ENCODE measurements at regions not wholly inside any gene's neighbourhood (a gene's known extent, or its start where the extent isn't known, plus 50 kb on each side); places are given as distances from the start of the nearest gene placed in this dataset.

DNA sequence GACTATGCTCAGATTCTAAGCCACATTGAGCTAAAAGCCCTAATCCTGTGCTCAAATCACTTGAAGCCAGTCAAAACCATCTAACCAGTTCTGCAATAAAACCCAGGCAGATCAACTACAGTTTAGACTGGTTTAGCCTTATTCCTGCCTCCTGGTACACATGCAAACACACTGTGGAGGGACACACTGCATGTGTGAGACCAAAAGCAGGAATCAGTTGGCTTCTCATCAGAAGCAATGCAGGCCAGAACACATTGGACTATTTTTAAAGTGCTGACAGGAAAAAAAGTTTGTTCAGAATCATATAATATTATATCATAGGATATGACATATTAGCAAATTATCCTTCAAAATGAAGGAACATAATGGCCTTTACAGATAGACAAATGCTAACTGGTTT lies 52.5 kb upstream of the NT5C1B start:
- TF ChIP-seq, protein P1, sequence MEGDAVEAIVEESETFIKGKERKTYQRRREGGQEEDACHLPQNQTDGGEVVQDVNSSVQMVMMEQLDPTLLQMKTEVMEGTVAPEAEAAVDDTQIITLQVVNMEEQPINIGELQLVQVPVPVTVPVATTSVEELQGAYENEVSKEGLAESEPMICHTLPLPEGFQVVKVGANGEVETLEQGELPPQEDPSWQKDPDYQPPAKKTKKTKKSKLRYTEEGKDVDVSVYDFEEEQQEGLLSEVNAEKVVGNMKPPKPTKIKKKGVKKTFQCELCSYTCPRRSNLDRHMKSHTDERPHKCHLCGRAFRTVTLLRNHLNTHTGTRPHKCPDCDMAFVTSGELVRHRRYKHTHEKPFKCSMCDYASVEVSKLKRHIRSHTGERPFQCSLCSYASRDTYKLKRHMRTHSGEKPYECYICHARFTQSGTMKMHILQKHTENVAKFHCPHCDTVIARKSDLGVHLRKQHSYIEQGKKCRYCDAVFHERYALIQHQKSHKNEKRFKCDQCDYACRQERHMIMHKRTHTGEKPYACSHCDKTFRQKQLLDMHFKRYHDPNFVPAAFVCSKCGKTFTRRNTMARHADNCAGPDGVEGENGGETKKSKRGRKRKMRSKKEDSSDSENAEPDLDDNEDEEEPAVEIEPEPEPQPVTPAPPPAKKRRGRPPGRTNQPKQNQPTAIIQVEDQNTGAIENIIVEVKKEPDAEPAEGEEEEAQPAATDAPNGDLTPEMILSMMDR (IDR thresholded peaks at IDR 0.05; ENCODE audit: low read depth, low read length, missing input control), result no peak
- TF ChIP-seq, protein P2, sequence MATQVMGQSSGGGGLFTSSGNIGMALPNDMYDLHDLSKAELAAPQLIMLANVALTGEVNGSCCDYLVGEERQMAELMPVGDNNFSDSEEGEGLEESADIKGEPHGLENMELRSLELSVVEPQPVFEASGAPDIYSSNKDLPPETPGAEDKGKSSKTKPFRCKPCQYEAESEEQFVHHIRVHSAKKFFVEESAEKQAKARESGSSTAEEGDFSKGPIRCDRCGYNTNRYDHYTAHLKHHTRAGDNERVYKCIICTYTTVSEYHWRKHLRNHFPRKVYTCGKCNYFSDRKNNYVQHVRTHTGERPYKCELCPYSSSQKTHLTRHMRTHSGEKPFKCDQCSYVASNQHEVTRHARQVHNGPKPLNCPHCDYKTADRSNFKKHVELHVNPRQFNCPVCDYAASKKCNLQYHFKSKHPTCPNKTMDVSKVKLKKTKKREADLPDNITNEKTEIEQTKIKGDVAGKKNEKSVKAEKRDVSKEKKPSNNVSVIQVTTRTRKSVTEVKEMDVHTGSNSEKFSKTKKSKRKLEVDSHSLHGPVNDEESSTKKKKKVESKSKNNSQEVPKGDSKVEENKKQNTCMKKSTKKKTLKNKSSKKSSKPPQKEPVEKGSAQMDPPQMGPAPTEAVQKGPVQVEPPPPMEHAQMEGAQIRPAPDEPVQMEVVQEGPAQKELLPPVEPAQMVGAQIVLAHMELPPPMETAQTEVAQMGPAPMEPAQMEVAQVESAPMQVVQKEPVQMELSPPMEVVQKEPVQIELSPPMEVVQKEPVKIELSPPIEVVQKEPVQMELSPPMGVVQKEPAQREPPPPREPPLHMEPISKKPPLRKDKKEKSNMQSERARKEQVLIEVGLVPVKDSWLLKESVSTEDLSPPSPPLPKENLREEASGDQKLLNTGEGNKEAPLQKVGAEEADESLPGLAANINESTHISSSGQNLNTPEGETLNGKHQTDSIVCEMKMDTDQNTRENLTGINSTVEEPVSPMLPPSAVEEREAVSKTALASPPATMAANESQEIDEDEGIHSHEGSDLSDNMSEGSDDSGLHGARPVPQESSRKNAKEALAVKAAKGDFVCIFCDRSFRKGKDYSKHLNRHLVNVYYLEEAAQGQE (IDR thresholded peaks at IDR 0.05), result no peak
- TF ChIP-seq, protein P3, sequence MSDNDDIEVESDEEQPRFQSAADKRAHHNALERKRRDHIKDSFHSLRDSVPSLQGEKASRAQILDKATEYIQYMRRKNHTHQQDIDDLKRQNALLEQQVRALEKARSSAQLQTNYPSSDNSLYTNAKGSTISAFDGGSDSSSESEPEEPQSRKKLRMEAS (IDR thresholded peaks at IDR 0.05), result no peak
- TF ChIP-seq RAD21 (IDR thresholded peaks at IDR 0.05) (no peak), GABPA (IDR thresholded peaks at IDR 0.05 in 1 of 2, conservative IDR thresholded peaks at IDR 0.05 in 1 of 2) (no peak), FOXA2 (IDR thresholded peaks at IDR 0.05) (no peak), JUND (IDR thresholded peaks at IDR 0.05) (no peak), FOXA1 (IDR thresholded peaks at IDR 0.05) (no peak), SP1 (IDR thresholded peaks at IDR 0.05) (no peak), YY1 (IDR thresholded peaks at IDR 0.05) (no peak), EGR1 (IDR thresholded peaks at IDR 0.05; ENCODE audit: low read depth in 2 of 2) (no peak), NR2F2 (IDR thresholded peaks at IDR 0.05) (no peak), TAF1 (conservative IDR thresholded peaks at IDR 0.05) (no peak)
- TF ChIP-seq, protein P4, sequence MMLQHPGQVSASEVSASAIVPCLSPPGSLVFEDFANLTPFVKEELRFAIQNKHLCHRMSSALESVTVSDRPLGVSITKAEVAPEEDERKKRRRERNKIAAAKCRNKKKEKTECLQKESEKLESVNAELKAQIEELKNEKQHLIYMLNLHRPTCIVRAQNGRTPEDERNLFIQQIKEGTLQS (IDR thresholded peaks at IDR 0.05), result no peak

All from liver (tissue), 3 donors.